Endothelial cell of umbilical vein (primary cell): ENCODE measurements at regions not wholly inside any gene's neighbourhood (a gene's known extent, or its start where the extent isn't known, plus 50 kb on each side); places are given as distances from the start of the nearest gene placed in this dataset.

Source experiments
- BruUV-seq: library from RNA; stranded (reverse); fragments of 400-500 nt; replicated peaks from 2 replicates; lab custom pipeline; 2021; lab: Mats Ljungman, UMichigan
- CTCF ChIA-PET: fragments of 300-600, 350-600 bp; sonication (Branson Sonifier 250); formaldehyde crosslinking; loops from one replicate; lab custom pipeline; 2021; ENCODE audit warnings: antibody characterized with exemption, inconsistent platforms; lab: Charles Lee
- POLR2A ChIA-PET: fragments of 300-600, 350-600 bp; sonication (Branson Sonifier 250); formaldehyde crosslinking; loops from one replicate; lab custom pipeline; 2021; ENCODE audit warnings: antibody characterized with exemption, inconsistent platforms; lab: Charles Lee
- DNase-seq: peaks from one replicate; pipeline ENCODE4 v3.0.0-alpha.2; 2011; ENCODE audit warnings: low read depth, low spot score
- FAIRE-seq: peaks from 2 replicates; lab custom pipeline; 2011; peaks lifted over from hg19 to GRCh38; lab: Jason Lieb, UNC
- H2AFZ ChIP-seq: 2 replicates; pipeline ENCODE4 v1.6.0; 2012; ENCODE audit warnings: low read depth, low read length, control low read depth, inconsistent platforms
- H3K27ac ChIP-seq: 2 replicates; pipeline ENCODE4 v1.5.1; 2011; ENCODE audit warnings: low read depth, mild to moderate bottlenecking, control low read depth, low read length, moderate library complexity; ENCODE audit not compliant: insufficient read depth
- H3K27me3 ChIP-seq, 2 experiments: 2 replicates each; pipeline versions ENCODE4 v1.6.0 to v1.6.1; 2011; ENCODE audit warnings: low read length in 2 of 2, mixed read lengths in 1 of 2; ENCODE audit not compliant: control insufficient read depth in 2 of 2, insufficient read depth in 2 of 2
- H3K36me3 ChIP-seq, 2 experiments: 2 replicates in 1 of 2; 3 replicates in 1 of 2; pipeline ENCODE4 v1.5.1; 2011; ENCODE audit warnings: low read length in 2 of 2, mild to moderate bottlenecking in 1 of 2, moderate library complexity in 1 of 2; ENCODE audit not compliant: control insufficient read depth in 2 of 2, insufficient read depth in 2 of 2; ENCODE audit errors: extremely low read depth in 1 of 2
- H3K4me1 ChIP-seq: 3 replicates; pipeline ENCODE4 v1.5.1; 2011; ENCODE audit warnings: mild to moderate bottlenecking, low read length; ENCODE audit not compliant: control insufficient read depth, insufficient read depth; ENCODE audit errors: extremely low read depth
- H3K4me2 ChIP-seq: 2 replicates; pipeline ENCODE4 v1.6.1; 2011; ENCODE audit warnings: low read length, control low read depth, mixed read lengths; ENCODE audit not compliant: insufficient read depth
- H3K4me3 ChIP-seq, 3 experiments: fragments of 200-600 bp in 1 of 3; sonication (generic), shearing (Covaris generic) in 1 of 3; replicated peaks in 1 of 3; 2 replicates each; pipeline ENCODE4 v1.5.1; 2011 to 2016; ENCODE audit warnings: control low read depth in 3 of 3, low read length in 3 of 3, mild to moderate bottlenecking in 2 of 3, inconsistent platforms in 1 of 3, low read depth in 1 of 3, moderate library complexity in 1 of 3; ENCODE audit not compliant: insufficient read depth in 1 of 3
- H3K79me2 ChIP-seq: 2 replicates; pipeline ENCODE4 v1.6.0; 2012; ENCODE audit warnings: low read length, inconsistent platforms; ENCODE audit not compliant: control insufficient read depth, insufficient read depth
- H3K9ac ChIP-seq: replicated peaks from 2 replicates; pipeline ENCODE3; 2011; ENCODE audit warnings: low read length, control low read depth; ENCODE audit not compliant: insufficient read depth; ENCODE audit errors: extremely low read depth
- H3K9me1 ChIP-seq: replicated peaks from 3 replicates; pipeline ENCODE4 v1.6.0; 2011; ENCODE audit warnings: mild to moderate bottlenecking, low read length; ENCODE audit not compliant: control insufficient read depth, insufficient read depth; ENCODE audit errors: extremely low read depth
- H3K9me3 ChIP-seq: replicated peaks from 2 replicates; pipeline ENCODE4 v1.5.1; 2012; ENCODE audit warnings: low read length, inconsistent platforms; ENCODE audit not compliant: control insufficient read depth, insufficient read depth
- H4K20me1 ChIP-seq: replicated peaks from 2 replicates; pipeline ENCODE3; 2011; ENCODE audit warnings: mild to moderate bottlenecking, low read length; ENCODE audit not compliant: control insufficient read depth, insufficient read depth; ENCODE audit errors: extremely low read depth
- EZH2 ChIP-seq: IDR thresholded peaks from 2 replicates; pipeline ENCODE4 v1.6.1; 2012; ENCODE audit warnings: borderline replicate concordance, low read depth, mild to moderate bottlenecking, moderate library complexity, low read length, inconsistent platforms; ENCODE audit not compliant: severe bottlenecking
- FOS ChIP-seq: IDR thresholded peaks from 2 replicates; pipeline ENCODE4 v1.6.1; 2011; ENCODE audit warnings: mild to moderate bottlenecking, low read length, moderate library complexity, borderline replicate concordance; ENCODE audit not compliant: insufficient read depth
- GATA2 ChIP-seq: IDR thresholded peaks from 2 replicates; pipeline ENCODE4 v1.7.0; 2011; ENCODE audit warnings: low read depth, mild to moderate bottlenecking, moderate library complexity, mixed read lengths, low read length; ENCODE audit not compliant: insufficient read length, insufficient read depth
- JUN ChIP-seq: IDR thresholded peaks from 2 replicates; pipeline ENCODE4 v1.6.1; 2011; ENCODE audit warnings: borderline replicate concordance, low read depth; ENCODE audit not compliant: insufficient read length, insufficient read depth
- MYC ChIP-seq: IDR thresholded peaks from one replicate; pipeline ENCODE4 v1.6.1; 2011; ENCODE audit warnings: mild to moderate bottlenecking, low read depth, low read length
- POLR2A ChIP-seq: IDR thresholded peaks from 2 replicates; pipeline ENCODE4 v1.6.1; 2012; ENCODE audit warnings: low read depth, mild to moderate bottlenecking, control low read depth, low read length
- POLR2AphosphoS5 ChIP-seq: IDR thresholded peaks from 2 replicates; pipeline ENCODE4 v1.6.1; 2012; ENCODE audit warnings: low read depth, mild to moderate bottlenecking, control low read depth, low read length, moderate library complexity; ENCODE audit not compliant: insufficient read depth
- dilution Hi-C: fragments of 300-500 bp; cut with MboI; formaldehyde crosslinking; loops from one replicate; pipeline ENCODE4 v1.15.0; 2019; ENCODE audit warnings: low sequenced_read_pairs; ENCODE audit not compliant: extremely low pct_ligation_motif_present
- intact Hi-C: fragments of 100-400 bp; cut with micrococcal nuclease; formaldehyde crosslinking; loops from one replicate; pipeline ENCODE4 v1.10.0; 2022
- TF ChIP-seq, protein P1 (sequence below), 2 donors: IDR thresholded peaks; 1 replicate in 1 of 2; 2 replicates in 1 of 2; pipeline ENCODE4 v1.5.1; 2011; ENCODE audit warnings: low read length in 2 of 2, mild to moderate bottlenecking in 2 of 2, moderate library complexity in 2 of 2, control low read depth in 1 of 2, inconsistent platforms in 1 of 2, low read depth in 1 of 2; ENCODE audit not compliant: insufficient read depth in 1 of 2; ENCODE audit errors: extremely low read depth in 1 of 2
- TF ChIP-seq, protein P2 (sequence below): IDR thresholded peaks from 2 replicates; pipeline ENCODE4 v1.6.1; 2011; ENCODE audit not compliant: insufficient read depth, insufficient read length

DNA sequence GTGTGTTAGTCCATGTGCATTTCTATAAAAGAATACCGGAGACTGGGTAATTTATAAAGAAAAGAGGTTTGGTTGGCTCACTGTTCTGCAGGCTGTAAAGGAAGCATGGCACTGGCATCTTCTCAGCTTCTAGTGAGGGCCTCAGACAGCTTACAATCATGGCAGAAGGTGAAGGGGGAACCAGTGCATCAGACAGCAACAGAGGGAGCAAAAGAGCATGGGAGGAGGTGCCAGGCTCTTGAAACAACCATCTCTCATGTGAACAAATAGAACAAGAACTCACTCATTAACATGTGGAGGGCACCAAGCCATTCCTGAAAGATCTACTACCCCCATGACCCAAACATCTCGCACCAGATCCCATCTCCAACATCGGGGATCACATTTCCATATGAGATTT is 89.2 kb upstream of the IL33 start:
- POLR2A ChIA-PET, result no interaction called here
- Histone ChIP-seq H3K79me2 (no peaks in the 10 kb centered on the region), H2AFZ (no peak overlapping the region), H3K4me2 (no peak overlapping the region), H3K36me3 (no peaks in the 10 kb centered on the region), H3K27me3 (no peaks in the 10 kb centered on the region), H3K9me3 (no peaks in the 10 kb centered on the region), H3K9me1 (no peaks in the 10 kb centered on the region), H3K9ac (no peak overlapping the region), H3K4me1 (peaks cover 2% of the 10 kb centered on the region), H4K20me1 (no peaks in the 10 kb centered on the region), H3K4me3 (no peak overlapping the region), H3K27ac (no peak overlapping the region)
- dilution Hi-C loops, result no loop called here
- CTCF ChIA-PET, result interaction anchor here (2.3 kb wide), 1 partner anchor 180 kb away, joined by 7 read pairs; no protein-coding TSS in a partner anchor
- no peak for DNase-seq
- BruUV-seq, result no TSS peak
- TF ChIP-seq, protein P1, sequence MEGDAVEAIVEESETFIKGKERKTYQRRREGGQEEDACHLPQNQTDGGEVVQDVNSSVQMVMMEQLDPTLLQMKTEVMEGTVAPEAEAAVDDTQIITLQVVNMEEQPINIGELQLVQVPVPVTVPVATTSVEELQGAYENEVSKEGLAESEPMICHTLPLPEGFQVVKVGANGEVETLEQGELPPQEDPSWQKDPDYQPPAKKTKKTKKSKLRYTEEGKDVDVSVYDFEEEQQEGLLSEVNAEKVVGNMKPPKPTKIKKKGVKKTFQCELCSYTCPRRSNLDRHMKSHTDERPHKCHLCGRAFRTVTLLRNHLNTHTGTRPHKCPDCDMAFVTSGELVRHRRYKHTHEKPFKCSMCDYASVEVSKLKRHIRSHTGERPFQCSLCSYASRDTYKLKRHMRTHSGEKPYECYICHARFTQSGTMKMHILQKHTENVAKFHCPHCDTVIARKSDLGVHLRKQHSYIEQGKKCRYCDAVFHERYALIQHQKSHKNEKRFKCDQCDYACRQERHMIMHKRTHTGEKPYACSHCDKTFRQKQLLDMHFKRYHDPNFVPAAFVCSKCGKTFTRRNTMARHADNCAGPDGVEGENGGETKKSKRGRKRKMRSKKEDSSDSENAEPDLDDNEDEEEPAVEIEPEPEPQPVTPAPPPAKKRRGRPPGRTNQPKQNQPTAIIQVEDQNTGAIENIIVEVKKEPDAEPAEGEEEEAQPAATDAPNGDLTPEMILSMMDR (IDR thresholded peaks at IDR 0.05; ENCODE audit: extremely low read depth in 1 of 2, insufficient read depth in 1 of 2, low read depth in 1 of 2, low read length in 2 of 2), result no peak
- TF ChIP-seq JUN (no peak), GATA2 (no peak), POLR2AphosphoS5 (no peak), POLR2A (no peak), MYC (no peak), EZH2 (no peak), FOS (no peak)
- TF ChIP-seq, protein P2, sequence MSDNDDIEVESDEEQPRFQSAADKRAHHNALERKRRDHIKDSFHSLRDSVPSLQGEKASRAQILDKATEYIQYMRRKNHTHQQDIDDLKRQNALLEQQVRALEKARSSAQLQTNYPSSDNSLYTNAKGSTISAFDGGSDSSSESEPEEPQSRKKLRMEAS, result no peak
- no peak for FAIRE-seq
- intact Hi-C loops, result no loop called here
